ENCODE measurements at regions not wholly inside any gene's neighbourhood (a gene's known extent, or its start where the extent isn't known, plus 50 kb on each side); places are given as distances from the start of the nearest gene placed in this dataset.
"Not testable (repeated sequence)": the region's sequence is repeated elsewhere in the genome, so short reads cannot be mapped to it uniquely, and the experiment has no call there.

GRCh38 chr14:22500954-22501726 lies 87.9 kb downstream of the DAD1 start:
- Histone ChIP-seq H3K36me3 (replicated peaks) (no peaks in the 10 kb centered on the region), H3K4me3 (no peak overlapping the region), H3K9me3 (no peaks in the 10 kb centered on the region), H3K27me3 (ENCODE audit: low read depth) (no peaks in the 10 kb centered on the region), H3K4me1 (no peaks in the 10 kb centered on the region)
- DNase-seq (ENCODE audit: low spot score in 2 of 2) = no peak
- in situ Hi-C loops (cut with MboI; ENCODE audit: low sequenced_read_pairs) = no loop called here

- Histone ChIP-seq H3K36me3 (replicated peaks) (no peaks in the 10 kb centered on the region), H3K4me3 (no peak overlapping the region), H3K9me3 (no peaks in the 10 kb centered on the region), H3K27me3 (ENCODE audit: low read depth) (no peaks in the 10 kb centered on the region), H3K4me1 (no peaks in the 10 kb centered on the region)
- no peak for DNase-seq (ENCODE audit: low spot score in 2 of 2)
- in situ Hi-C loops (cut with MboI; ENCODE audit: low sequenced_read_pairs) = no loop called here
Observed at GRCh38 chr14:22500525-22500924, 88.5 kb downstream of the DAD1 start.

DNA sequence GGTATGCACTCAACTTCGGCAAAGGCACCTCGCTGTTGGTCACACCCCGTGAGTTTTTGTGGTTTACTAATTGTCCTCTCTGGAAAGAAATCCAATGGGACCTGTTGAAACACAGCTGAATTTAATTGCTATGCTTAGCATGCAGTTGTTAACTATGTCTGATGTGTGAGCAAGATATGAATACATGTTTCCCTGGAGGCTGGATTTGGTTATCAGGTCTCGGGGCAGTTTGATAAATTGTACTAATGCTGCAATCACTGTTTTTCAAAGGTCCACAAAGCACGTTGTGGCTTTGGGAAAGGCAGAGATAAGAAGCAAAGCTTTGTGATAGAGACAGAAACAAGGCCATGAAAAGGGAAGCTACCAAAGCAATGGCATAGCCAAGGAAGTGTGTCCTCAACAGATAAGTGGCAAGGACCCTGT lies 91.3 kb downstream of the DAD1 start:
- Histone ChIP-seq H3K9me3 (no peaks in the 10 kb centered on the region), H3K4me3 (no peak overlapping the region), H3K4me1 (no peaks in the 10 kb centered on the region), H3K36me3 (replicated peaks) (no peaks in the 10 kb centered on the region), H3K27me3 (ENCODE audit: low read depth) (no peaks in the 10 kb centered on the region)
- no peak for DNase-seq (ENCODE audit: low spot score in 2 of 2)
- in situ Hi-C loops (cut with MboI; ENCODE audit: low sequenced_read_pairs) = no loop called here

GRCh38 chr14:22497144-22497423 lies 91.9 kb downstream of the DAD1 start:
- Histone ChIP-seq H3K36me3 (replicated peaks) (no peaks in the 10 kb centered on the region), H3K4me3 (no peak overlapping the region), H3K4me1 (no peaks in the 10 kb centered on the region), H3K27me3 (ENCODE audit: low read depth) (no peaks in the 10 kb centered on the region), H3K9me3 (no peaks in the 10 kb centered on the region)
- in situ Hi-C loops (cut with MboI; ENCODE audit: low sequenced_read_pairs) = no loop called here
- no peak for DNase-seq (ENCODE audit: low spot score in 2 of 2)

- Histone ChIP-seq H3K4me1 (no peaks in the 10 kb centered on the region), H3K4me3 (no peak overlapping the region), H3K27me3 (ENCODE audit: low read depth) (no peaks in the 10 kb centered on the region), H3K36me3 (replicated peaks) (no peaks in the 10 kb centered on the region), H3K9me3 (no peaks in the 10 kb centered on the region)
- DNase-seq (ENCODE audit: low spot score in 2 of 2) = no peak
- in situ Hi-C loops (cut with MboI; ENCODE audit: low sequenced_read_pairs) = no loop called here
Observed at GRCh38 chr14:22494486-22495135, 94.4 kb downstream of the DAD1 start.

- H3K9me3 ChIP-seq = no peaks in the 10 kb centered on the region
- no peak overlapping the region for H3K4me3 ChIP-seq
- H3K4me1 ChIP-seq = no peaks in the 10 kb centered on the region
- DNase-seq (ENCODE audit: low spot score in 2 of 2) = no peak
- no peaks in the 10 kb centered on the region for H3K27me3 ChIP-seq (ENCODE audit: low read depth)
- H3K36me3 ChIP-seq (replicated peaks) = no peaks in the 10 kb centered on the region
- in situ Hi-C loops (cut with MboI; ENCODE audit: low sequenced_read_pairs) = no loop called here
Observed at GRCh38 chr14:22493753-22494152, 95.3 kb downstream of the DAD1 start.

DNA sequence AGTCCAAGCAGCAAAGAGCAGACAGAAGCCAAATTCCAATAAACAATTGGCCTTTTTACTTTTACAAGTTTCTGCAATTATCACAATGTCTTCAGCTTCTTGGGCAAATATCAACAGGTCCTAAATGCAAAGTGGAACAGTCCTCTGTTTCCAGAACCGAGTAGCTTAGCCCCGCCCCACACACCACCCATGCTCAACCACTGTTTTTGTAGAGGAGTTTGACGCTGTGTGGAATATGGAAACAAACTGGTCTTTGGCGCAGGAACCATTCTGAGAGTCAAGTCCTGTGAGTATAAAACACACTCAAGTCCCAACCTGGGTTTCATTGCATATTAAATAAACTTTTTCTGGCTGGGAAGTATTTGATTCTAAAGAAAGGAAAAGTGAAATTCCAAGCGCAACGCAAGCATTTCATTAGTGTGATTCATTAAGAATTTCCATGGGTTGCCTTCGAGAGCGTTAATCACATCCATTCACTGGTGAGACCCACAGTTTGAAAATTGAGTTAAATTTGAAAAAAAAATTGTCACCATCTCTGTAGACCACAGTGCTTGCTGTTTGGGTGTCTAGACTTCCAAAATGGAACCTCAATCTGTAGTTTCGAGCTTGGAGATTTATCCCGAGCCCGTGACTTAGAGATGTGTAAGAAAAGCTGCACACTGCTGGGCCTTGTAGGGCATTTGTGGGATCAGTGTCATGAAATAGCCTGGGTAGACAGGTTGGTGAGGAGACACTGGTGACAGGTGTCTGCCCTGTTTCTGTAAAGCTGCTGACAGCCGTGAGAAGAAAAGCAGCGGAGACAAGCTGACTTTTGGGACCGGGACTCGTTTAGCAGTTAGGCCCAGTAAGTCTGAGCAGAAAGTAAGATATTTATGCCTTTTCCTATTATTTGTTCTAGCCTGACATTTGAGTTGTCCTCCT lies 96.1 kb downstream of the DAD1 start:
- DNase-seq (ENCODE audit: low spot score in 2 of 2) = no peak
- Histone ChIP-seq H3K9me3 (no peaks in the 10 kb centered on the region), H3K36me3 (replicated peaks) (no peaks in the 10 kb centered on the region), H3K27me3 (ENCODE audit: low read depth) (no peaks in the 10 kb centered on the region), H3K4me3 (no peak overlapping the region), H3K4me1 (no peaks in the 10 kb centered on the region)
- in situ Hi-C loops (cut with MboI; ENCODE audit: low sequenced_read_pairs) = no loop called here

- in situ Hi-C loops (cut with MboI; ENCODE audit: low sequenced_read_pairs) = no loop called here
- no peaks in the 10 kb centered on the region for H3K9me3 ChIP-seq
- no peaks in the 10 kb centered on the region for H3K27me3 ChIP-seq (ENCODE audit: low read depth)
- no peak for DNase-seq (ENCODE audit: low spot score in 2 of 2)
- no peak overlapping the region for H3K4me3 ChIP-seq
- H3K36me3 ChIP-seq (replicated peaks) = no peaks in the 10 kb centered on the region
- H3K4me1 ChIP-seq = no peaks in the 10 kb centered on the region; the same call in 1 of the 2 replicates
Observed at GRCh38 chr14:22491683-22492621, 97.1 kb downstream of the DAD1 start.

- H3K27me3 ChIP-seq (ENCODE audit: low read depth); H3K4me1 ChIP-seq; H3K9me3 ChIP-seq; DNase-seq (ENCODE audit: low spot score in 2 of 2); H3K4me3 ChIP-seq; H3K36me3 ChIP-seq (replicated peaks); in situ Hi-C loops (cut with MboI; ENCODE audit: low sequenced_read_pairs): not testable (repeated sequence)
Observed at GRCh38 chr14:22491053-22491452, 98.0 kb downstream of the DAD1 start.

DNA sequence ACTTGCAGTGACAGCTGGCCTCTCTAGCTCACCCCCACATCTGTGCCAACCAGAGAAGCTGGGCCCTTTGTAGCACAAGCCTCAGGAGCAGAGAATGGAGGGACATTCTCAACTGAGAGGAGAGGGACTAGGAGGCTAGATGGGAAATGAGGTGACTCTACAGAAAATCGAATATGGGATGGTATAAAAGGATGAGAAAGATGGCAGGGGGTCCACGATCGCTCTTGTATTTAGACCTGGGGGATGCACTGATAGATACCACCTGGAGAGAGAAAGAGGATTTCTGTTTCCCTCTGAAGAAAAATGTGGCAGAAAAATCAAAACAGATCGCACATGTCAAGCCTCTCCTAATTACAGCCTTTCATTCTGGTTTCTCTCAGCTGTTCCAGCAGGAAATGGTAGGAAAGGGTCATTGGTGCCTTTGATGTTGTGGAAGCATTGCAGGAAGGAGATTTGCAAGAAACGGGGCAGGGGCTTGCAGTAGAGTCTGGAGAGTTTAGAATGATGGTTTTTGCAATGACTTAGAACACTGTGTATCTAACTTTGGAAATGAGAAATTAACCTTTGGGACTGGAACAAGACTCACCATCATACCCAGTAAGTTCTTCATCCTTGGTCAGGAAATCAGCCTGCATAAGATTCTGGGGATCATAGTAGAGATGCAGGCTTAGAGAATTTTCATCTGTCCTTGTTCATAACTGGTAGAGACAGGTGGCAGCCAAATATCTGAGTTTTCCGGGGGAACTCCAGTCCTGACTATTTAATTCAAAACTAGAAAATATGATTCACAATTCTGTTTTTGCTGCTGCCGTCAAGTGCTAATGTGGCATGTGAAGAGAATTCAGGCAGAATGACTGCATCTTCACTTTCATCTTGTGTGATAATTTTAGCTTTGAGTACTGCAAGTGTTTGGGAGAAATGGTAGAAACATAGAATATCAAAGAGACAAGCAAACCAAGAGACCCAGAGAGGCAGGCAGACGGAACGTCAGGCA lies 98.8 kb downstream of the DAD1 start:
- H3K4me1 ChIP-seq = no peaks in the 10 kb centered on the region; the same call in 1 of the 2 replicates
- no peaks in the 10 kb centered on the region for H3K27me3 ChIP-seq (ENCODE audit: low read depth)
- H3K36me3 ChIP-seq (replicated peaks) = no peaks in the 10 kb centered on the region
- H3K9me3 ChIP-seq = no peaks in the 10 kb centered on the region
- no peak overlapping the region for H3K4me3 ChIP-seq
- DNase-seq (ENCODE audit: low spot score in 2 of 2) = no peak
- in situ Hi-C loops (cut with MboI; ENCODE audit: low sequenced_read_pairs) = no loop called here

DNA sequence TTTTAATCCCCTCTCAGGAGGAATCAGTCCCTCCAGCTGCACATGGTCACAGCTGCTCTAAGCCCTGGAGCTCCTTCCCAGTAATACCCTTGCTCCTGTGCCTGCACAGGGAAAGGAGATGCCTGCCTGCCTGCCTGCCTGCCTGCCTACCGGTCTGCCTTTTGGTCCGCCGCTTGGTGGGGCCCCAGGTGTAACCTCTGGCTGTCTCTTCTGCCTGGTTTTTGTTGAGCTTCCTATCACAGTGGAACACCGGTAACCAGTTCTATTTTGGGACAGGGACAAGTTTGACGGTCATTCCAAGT lies 99.8 kb downstream of the DAD1 start:
- in situ Hi-C loops (cut with MboI; ENCODE audit: low sequenced_read_pairs) = no loop called here
- Histone ChIP-seq H3K27me3 (ENCODE audit: low read depth) (no peaks in the 10 kb centered on the region), H3K36me3 (replicated peaks) (no peaks in the 10 kb centered on the region), H3K4me1 (no peaks in the 10 kb centered on the region; the same call in 1 of the 2 replicates), H3K4me3 (no peak overlapping the region), H3K9me3 (no peaks in the 10 kb centered on the region)
- no peak for DNase-seq (ENCODE audit: low spot score in 2 of 2)

DNA sequence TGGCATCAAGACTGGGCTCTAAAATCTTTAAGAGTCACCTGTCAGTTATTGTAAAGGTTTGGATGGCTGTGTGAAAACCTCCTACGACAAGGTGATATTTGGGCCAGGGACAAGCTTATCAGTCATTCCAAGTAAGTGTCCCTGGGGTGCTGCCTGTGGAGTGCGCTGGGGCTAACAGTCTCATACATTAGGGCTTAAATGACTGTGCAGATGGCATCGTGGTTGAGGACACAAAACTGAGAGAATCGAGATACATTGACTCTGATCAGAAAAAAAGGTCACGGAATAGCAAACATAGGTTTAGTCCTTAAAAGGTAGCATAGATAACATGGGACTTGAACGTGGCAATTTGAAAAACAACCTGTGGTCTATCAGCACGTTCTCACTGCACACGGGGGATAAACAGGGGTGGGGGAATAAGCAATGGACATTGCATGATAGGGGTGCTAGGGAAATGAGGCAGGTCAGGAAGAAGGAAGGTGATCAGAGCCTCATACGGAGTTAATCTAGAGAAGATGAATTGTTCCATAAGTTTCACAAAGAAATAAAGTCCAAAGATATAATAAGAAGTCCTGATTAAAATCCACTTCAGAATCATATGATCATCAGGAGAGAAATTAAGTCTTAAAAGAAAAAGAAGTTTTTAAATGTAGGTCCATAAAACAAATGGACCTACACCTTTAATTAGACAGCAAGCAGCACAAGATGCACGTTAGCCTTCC lies 100.3 kb downstream of the DAD1 start:
- Histone ChIP-seq H3K4me1 (peaks cover under 1% of the 10 kb centered on the region), H3K36me3 (replicated peaks) (no peaks in the 10 kb centered on the region), H3K27me3 (ENCODE audit: low read depth) (no peaks in the 10 kb centered on the region), H3K9me3 (no peaks in the 10 kb centered on the region), H3K4me3 (no peak overlapping the region)
- in situ Hi-C loops (cut with MboI; ENCODE audit: low sequenced_read_pairs) = no loop called here
- DNase-seq (ENCODE audit: low spot score in 2 of 2) = no peak
